Activated naive CD8-positive, alpha-beta T cell (primary cell): ENCODE measurements at regions not wholly inside any gene's neighbourhood (a gene's known extent, or its start where the extent isn't known, plus 50 kb on each side); places are given as distances from the start of the nearest gene placed in this dataset.
"Not testable (repeated sequence)": the region's sequence is repeated elsewhere in the genome, so short reads cannot be mapped to it uniquely, and the experiment has no call there.

ENCODE experiments used
- H3K27ac Mint-ChIP-seq: one replicate; pipeline ENCODE4 v1.8.0; 2021; ENCODE audit warnings: mixed read lengths
- H3K27me3 Mint-ChIP-seq: one replicate; pipeline ENCODE4 v1.8.0; 2021; ENCODE audit warnings: mixed read lengths
- H3K36me3 Mint-ChIP-seq: one replicate; pipeline ENCODE4 v1.8.0; 2021; ENCODE audit warnings: mixed read lengths
- H3K4me1 Mint-ChIP-seq: one replicate; pipeline ENCODE4 v1.8.0; 2021; ENCODE audit warnings: low read depth, mixed read lengths
- H3K4me3 Mint-ChIP-seq: one replicate; pipeline ENCODE4 v1.8.0; 2021; ENCODE audit warnings: mild to moderate bottlenecking, mixed read lengths
- H3K9me3 Mint-ChIP-seq: one replicate; pipeline ENCODE4 v1.8.0; 2021; ENCODE audit warnings: low read depth, mixed read lengths

GRCh38 chr9:94033383-94033782 lies 50.9 kb upstream of the PTPDC1 start:
- peaks cover 25% of the 10 kb centered on the region for H3K4me1 Mint-ChIP-seq
- H3K4me3 Mint-ChIP-seq: no peak overlapping the region
- no peaks in the 10 kb centered on the region for H3K9me3 Mint-ChIP-seq
- H3K36me3 Mint-ChIP-seq: peaks cover 3% of the 10 kb centered on the region
- no peak overlapping the region for H3K27ac Mint-ChIP-seq
- no peaks in the 10 kb centered on the region for H3K27me3 Mint-ChIP-seq

GRCh38 chr9:94031946-94032345 lies 52.3 kb upstream of the PTPDC1 start:
- Mint-ChIP-seq H3K27ac (no peak overlapping the region), H3K4me3 (peak overlapping the region; percentile 99), H3K36me3 (peaks cover 3% of the 10 kb centered on the region), H3K27me3 (no peaks in the 10 kb centered on the region), H3K4me1 (peaks cover 25% of the 10 kb centered on the region), H3K9me3 (no peaks in the 10 kb centered on the region)

- peaks cover 3% of the 10 kb centered on the region for H3K36me3 Mint-ChIP-seq
Measured at GRCh38 chr9:94031380-94031779, 52.9 kb upstream of the PTPDC1 start.

DNA sequence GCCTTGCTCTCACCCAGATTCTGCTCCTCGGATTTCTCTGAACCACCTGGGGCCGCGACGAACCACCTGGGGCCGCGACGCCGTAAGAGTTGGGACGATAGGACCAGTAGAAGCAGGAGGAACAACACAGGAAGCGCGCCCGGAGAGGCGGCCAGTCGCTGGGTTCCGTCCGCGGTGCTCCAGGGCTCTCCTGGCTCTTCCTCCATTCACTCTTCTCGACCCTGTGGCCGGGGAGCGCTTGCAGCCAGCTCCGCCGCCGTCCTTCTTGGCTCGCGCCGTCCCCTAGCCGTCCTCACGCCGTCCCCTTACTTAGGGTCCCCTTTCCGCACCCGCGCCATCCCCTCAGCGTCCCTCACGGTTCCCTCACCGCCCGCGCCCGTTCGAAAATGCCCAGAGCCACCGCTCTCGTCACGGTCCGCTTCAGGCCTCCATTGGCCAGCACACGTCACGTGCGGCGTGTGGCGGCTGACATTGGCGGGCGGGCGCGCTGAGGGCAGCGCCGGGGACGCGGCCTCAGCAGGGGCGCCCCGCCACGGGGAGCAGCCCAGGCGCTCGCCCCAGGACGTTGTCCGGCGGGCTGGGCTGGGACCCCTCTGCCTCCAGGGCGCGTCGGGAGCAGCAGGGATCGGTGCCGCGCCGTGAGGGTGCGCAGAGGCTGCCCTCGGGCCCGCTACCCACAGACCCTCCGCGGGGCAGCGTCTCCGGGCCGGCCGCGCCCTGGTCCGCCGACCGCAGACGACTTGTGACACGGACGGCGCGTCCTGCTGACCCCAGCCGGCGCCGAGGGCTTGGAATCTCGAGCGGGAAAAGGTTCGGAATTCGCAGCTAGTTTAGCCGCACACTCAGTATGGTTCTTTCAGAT lies 53.7 kb upstream of the PTPDC1 start:
- Mint-ChIP-seq H3K36me3 (peaks cover 3% of the 10 kb centered on the region), H3K4me3 (peak overlapping the region; percentile 99), H3K4me1 (peaks cover 25% of the 10 kb centered on the region), H3K27ac (peak overlapping the region; percentile 96), H3K9me3 (no peaks in the 10 kb centered on the region), H3K27me3 (no peaks in the 10 kb centered on the region)

More at GRCh38 chr9:94031380-94031779, 52.9 kb upstream of the PTPDC1 start:
- H3K27me3 Mint-ChIP-seq: no peaks in the 10 kb centered on the region
- peak overlapping the region; percentile 99 for H3K4me3 Mint-ChIP-seq
- H3K4me1 Mint-ChIP-seq: peaks cover 25% of the 10 kb centered on the region
- H3K27ac Mint-ChIP-seq: peak overlapping the region; percentile 81
- no peaks in the 10 kb centered on the region for H3K9me3 Mint-ChIP-seq

DNA sequence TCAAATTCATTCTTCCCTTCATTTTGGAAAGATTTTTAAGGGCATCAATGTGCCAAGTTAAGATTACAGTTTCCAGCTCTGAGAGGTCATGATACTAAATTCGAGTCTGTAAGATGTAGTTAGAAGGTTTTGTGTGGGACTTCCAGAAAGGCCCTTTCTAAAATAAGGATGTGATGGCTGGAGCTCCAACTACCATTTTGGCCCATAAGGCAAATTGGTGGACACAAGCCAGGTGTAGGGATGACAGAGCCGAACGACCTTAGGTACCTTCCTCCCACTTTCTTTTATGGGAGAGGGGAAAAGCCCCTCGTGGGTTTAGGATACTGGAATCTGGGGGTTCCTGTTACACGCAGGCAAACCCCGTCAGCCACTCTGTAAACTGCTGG lies 54.3 kb upstream of the PTPDC1 start:
- H3K4me1 Mint-ChIP-seq: peaks cover 24% of the 10 kb centered on the region
- H3K27ac Mint-ChIP-seq: peak overlapping the region; percentile 96
- H3K36me3 Mint-ChIP-seq: no peaks in the 10 kb centered on the region
- H3K4me3 Mint-ChIP-seq: peak overlapping the region; percentile 99
- H3K9me3 Mint-ChIP-seq: no peaks in the 10 kb centered on the region
- no peaks in the 10 kb centered on the region for H3K27me3 Mint-ChIP-seq

- no peak overlapping the region for H3K4me3 Mint-ChIP-seq
- no peaks in the 10 kb centered on the region for H3K27me3 Mint-ChIP-seq
- H3K9me3 Mint-ChIP-seq: no peaks in the 10 kb centered on the region
Measured at GRCh38 chr9:94026816-94027215, 57.4 kb upstream of the PTPDC1 start.

DNA sequence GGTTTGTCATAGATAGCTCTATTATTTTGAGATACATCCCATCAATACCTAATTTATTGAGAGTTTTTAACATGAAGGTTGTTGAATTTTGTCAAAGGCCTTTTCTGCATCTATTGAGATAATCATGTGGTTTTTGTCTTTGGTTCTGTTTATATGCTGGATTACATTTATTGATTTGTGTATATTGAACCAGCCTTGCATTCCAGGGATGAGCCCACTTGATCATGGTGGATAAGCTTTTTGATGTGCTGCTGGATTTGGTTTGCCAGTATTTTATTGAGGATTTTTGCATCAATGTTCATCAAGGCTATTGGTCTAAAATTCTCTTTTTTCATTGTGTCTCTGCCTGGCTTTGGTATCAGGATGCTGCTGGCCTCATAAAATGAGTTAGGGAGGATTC lies 61.8 kb upstream of the PTPDC1 start:
- not testable (repeated sequence) for H3K4me3 Mint-ChIP-seq, H3K27ac Mint-ChIP-seq, H3K27me3 Mint-ChIP-seq, H3K36me3 Mint-ChIP-seq, H3K4me1 Mint-ChIP-seq, H3K9me3 Mint-ChIP-seq

More at GRCh38 chr9:94026816-94027215, 57.4 kb upstream of the PTPDC1 start:
- Mint-ChIP-seq H3K36me3 (no peaks in the 10 kb centered on the region), H3K4me1 (peaks cover 16% of the 10 kb centered on the region), H3K27ac (no peak overlapping the region)

GRCh38 chr9:94020836-94021235 lies 63.4 kb upstream of the PTPDC1 start:
- not testable (repeated sequence) for H3K36me3 Mint-ChIP-seq, H3K4me3 Mint-ChIP-seq, H3K4me1 Mint-ChIP-seq, H3K27ac Mint-ChIP-seq, H3K27me3 Mint-ChIP-seq, H3K9me3 Mint-ChIP-seq

DNA sequence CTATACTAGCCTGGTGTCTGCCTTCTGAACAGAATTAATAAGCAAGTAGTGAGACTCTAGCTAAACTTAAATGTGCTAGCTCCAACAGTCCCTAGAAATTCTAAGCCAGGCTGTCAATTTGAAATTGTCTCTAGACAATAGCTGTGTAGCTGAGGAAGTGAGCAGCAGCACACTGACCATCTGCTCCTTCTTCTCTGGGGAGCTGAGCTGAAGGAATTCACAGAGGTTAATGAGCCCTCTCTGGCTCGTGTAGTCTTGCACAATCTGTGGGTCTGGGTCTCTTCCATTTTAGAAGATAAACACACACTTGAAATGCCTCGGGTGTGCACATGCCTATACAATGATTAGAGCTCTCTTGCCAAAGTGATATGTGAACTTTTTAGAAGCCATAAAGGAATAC lies 63.5 kb upstream of the BARX1 start:
- H3K4me1 Mint-ChIP-seq: peaks cover 2% of the 10 kb centered on the region
- H3K9me3 Mint-ChIP-seq: no peaks in the 10 kb centered on the region
- no peaks in the 10 kb centered on the region for H3K36me3 Mint-ChIP-seq
- no peak overlapping the region for H3K27ac Mint-ChIP-seq
- H3K4me3 Mint-ChIP-seq: no peak overlapping the region
- no peaks in the 10 kb centered on the region for H3K27me3 Mint-ChIP-seq

GRCh38 chr9:94017939-94018531 lies 62.9 kb upstream of the BARX1 start:
- Mint-ChIP-seq H3K4me1 (peaks cover 5% of the 10 kb centered on the region), H3K27ac (no peak overlapping the region), H3K4me3 (no peak overlapping the region), H3K9me3 (no peaks in the 10 kb centered on the region), H3K36me3 (no peaks in the 10 kb centered on the region), H3K27me3 (no peaks in the 10 kb centered on the region)

GRCh38 chr9:94016744-94017143 lies 61.6 kb upstream of the BARX1 start:
- H3K9me3 Mint-ChIP-seq: no peaks in the 10 kb centered on the region

GRCh38 chr9:94014920-94015319 lies 59.8 kb upstream of the BARX1 start:
- Mint-ChIP-seq H3K4me1 (peaks cover 22% of the 10 kb centered on the region), H3K4me3 (no peak overlapping the region), H3K27me3 (no peaks in the 10 kb centered on the region), H3K36me3 (no peaks in the 10 kb centered on the region), H3K27ac (no peak overlapping the region), H3K9me3 (no peaks in the 10 kb centered on the region)

More at GRCh38 chr9:94016744-94017143, 61.6 kb upstream of the BARX1 start:
- Mint-ChIP-seq H3K27me3 (no peaks in the 10 kb centered on the region), H3K36me3 (no peaks in the 10 kb centered on the region), H3K27ac (no peak overlapping the region), H3K4me3 (no peak overlapping the region), H3K4me1 (peaks cover 10% of the 10 kb centered on the region)

- Mint-ChIP-seq H3K36me3 (no peaks in the 10 kb centered on the region), H3K27me3 (no peaks in the 10 kb centered on the region), H3K4me3 (no peak overlapping the region), H3K9me3 (no peaks in the 10 kb centered on the region), H3K27ac (no peak overlapping the region), H3K4me1 (peaks cover 22% of the 10 kb centered on the region)
Measured at GRCh38 chr9:94014066-94014654, 59.0 kb upstream of the BARX1 start.

DNA sequence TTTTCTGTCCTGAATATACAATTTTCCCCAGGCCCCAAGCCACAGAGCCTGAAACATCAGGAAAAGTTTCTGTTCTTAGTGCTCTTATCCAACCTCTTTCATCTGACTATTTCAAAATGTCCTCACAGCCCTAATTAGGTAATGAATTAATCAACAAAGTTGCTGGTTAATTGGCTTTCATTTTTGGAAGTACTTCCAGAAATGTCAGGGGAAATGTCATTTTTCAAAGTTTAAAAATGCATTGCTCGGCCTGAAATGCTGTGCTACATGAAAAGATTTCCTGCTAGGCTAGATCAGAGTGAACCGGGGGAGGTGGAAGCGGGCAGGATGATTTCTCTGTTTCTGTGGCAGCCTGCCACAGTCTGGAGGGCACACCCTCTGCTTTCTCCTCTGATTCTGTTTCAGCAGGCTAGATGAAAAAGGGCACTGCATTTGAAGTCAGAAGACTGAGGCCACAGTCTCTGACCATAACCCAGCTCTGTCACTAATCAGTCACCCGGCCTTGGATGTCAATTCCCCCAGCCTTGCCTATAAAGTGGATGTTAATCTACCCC lies 55.9 kb upstream of the BARX1 start:
- Mint-ChIP-seq H3K27ac (peak overlapping the region; percentile 30), H3K36me3 (no peaks in the 10 kb centered on the region), H3K27me3 (no peaks in the 10 kb centered on the region)

DNA sequence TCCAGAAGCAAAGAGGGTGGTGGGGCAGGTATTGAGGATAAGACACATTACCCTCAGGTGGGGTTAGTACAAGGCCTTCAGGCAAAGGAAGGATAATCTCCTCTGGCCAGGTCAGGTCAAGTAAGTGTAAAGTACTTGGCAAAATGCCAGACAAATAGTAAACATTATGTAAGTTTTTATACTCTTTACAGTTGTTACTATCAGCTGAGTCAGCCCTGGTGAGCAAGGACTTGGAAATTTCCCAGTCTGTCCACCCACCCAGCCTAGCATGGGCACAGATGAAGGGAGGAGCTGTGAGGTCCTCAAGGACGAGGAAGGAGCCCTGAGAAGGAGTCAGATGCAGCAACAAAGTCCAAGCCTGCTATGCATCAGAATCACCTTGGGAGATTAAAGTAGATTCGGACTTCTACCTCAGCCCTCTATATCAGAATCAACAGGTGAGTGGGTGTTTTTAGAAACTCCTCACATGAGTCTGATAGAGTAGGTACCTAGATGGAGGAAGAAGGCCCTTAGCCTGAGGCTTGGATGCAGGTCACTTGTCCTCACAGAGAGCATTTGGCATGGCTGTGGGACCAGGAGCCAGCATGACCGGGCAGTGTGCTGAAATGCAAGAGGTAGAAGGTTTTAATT lies 50.2 kb upstream of the BARX1 start:
- Mint-ChIP-seq H3K4me3 (no peak overlapping the region), H3K4me1 (no peaks in the 10 kb centered on the region), H3K27ac (no peak overlapping the region), H3K9me3 (no peaks in the 10 kb centered on the region), H3K36me3 (peaks cover 5% of the 10 kb centered on the region), H3K27me3 (peaks cover 7% of the 10 kb centered on the region)

More for the DNA sequence above, 55.9 kb upstream of the BARX1 start:
- Mint-ChIP-seq H3K4me1 (peaks cover 22% of the 10 kb centered on the region), H3K4me3 (peak overlapping the region; percentile 35), H3K9me3 (no peaks in the 10 kb centered on the region)
